ENCODE measurements at regions not wholly inside any gene's neighbourhood (a gene's known extent, or its start where the extent isn't known, plus 50 kb on each side); places are given as distances from the start of the nearest gene placed in this dataset.

DNA sequence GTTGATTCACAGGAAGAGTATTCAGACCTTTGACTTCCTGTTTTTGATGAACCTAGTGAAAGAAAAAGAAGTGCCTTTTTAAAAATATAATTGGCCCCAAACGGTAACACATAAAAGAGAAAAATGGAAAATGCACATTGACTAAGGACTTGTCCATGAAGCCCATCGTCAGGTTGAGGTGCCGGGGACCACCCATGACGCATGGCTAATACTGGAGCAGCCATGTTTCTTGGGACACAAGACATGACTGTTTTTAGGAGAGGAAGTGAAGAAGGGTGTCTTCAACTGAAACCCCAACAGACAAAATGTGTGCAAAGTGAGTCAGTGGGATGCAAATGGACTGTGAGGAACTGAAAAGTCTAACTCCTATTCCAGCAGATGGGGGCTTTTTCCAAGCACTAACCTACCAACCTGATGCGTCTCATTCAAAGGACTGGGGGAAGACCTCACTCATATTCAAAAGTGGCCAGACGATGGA is 459.4 kb downstream of the FOXO1 start:
- no peak for DNase-seq

DNA sequence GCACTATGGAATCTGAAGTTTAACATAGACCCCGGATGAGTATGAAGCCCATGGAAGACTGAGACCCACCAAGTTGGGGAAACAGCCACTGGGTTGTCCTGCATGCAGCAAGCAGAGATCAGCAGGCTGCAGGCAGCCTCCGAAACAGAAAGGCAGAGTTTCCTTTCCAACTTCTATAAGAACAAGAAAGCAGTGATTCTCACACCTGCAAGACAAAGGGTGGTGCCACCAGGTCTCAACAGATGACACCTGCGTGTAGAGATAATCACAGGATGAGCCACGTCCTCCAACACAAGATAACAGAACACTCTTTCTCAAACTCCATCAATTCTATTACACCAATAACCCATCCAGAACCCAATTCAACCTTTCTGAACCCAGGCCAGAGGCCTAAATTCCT is 457.9 kb downstream of the FOXO1 start:
- no peak for DNase-seq

DNA sequence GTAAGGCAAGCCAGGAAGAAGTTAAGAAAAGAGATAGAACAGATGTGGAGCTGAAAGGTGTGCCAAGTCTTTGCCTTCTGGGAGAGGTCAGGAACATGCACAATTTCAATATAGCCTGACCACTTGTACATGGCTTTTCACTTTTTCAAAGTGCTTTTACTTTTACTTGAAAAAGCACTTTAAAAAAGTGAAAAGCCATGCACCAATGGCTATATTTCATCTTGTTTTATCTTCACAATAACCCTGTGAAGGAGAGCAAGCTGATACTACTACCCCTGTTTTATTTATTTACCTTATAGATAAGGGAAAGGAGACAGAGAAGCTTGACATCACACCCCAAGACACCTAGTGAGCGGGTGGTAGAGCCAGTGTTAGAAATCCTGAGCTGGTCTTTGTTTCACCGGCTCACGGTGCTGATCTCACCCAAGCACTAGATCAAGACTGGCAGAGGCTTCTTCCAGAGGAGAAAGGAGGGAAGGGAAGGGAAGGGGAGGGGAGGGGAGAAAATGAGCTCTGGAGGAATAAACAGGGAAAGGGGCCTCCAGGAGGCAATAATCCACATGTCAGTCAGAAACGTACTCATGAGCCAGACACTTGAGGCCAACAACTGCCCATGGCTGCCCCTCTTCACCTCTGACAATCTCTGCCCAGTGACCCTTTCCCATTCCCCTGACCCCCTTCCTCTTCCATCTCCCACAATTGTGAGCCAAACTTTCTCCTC is 455.4 kb downstream of the FOXO1 start:
- no peak for DNase-seq

DNA sequence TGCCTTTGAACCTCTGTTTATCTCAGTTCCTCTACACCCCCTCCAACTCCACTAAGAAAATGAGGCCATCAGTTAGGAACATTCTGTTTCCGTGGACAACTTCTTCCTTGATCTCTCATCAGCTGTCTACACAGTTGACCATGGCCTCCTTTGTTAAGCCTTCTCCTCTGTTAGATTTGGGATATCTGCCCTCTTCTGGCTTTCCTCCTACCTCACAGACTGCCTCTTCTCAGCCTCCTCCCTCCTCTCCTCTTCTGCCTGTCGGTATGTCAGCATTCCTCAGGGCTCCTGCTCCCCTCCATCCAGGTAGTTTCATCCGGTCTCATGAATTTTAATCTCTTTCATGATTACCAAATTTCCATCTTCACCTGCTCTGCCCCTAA is 454.9 kb downstream of the FOXO1 start:
- no peak for DNase-seq

DNA sequence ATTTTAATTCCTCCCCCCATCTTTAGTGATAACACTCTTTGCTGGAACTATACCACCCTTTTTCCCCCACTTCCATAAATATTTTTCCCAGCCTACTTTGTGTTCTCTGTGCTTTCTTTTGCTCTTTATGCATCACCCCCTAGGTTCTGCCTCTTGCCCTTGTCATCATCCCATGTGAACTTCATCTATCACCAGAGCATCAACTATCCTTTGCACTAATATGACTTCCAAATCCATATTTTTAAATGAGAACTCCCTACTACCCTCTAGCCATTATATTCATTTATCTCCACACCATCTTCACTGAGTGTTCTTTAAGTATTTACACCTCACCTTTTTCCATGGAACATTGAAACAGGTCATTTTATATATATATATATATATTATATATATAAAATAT is 452.7 kb downstream of the FOXO1 start:
- DNase-seq, result no peak

DNA sequence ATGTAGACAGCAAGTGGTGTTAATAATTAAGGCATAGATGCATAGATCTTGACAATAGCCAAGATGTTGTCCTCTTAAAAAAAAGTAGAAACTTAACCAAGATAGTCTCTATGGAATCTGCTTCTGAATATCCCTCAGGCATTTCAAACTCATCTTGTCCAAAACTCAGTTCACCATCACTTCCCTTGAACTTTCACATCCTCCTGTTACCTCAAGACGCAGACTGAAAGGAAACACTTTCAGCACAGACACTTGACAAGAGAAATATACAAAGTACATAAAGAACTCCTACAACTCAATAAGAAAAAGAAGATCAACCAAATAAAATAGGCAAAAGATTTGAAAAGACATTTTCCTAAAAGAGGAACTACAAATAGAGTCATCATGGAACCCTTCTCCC is 451.1 kb downstream of the FOXO1 start:
- no peak for DNase-seq

DNA sequence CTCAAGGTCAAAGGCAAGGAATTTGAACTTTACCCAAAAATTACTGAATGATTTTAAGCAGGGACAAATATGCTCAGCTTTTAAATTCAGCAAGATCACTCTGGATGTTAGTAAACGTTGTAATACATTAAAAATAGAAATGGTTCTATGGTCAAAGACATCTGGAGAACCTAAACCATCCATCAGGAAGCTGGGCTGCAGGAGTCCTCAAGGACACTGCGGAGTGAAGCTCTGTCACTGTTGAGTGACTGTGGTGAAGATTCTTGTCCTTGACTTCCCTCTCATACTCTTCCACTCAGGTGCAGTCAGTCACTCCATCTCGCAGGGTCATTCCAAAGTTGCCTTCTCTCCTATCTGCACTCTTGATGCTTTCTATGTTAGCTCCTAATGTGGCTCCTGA is 450.7 kb downstream of the FOXO1 start:
- no peak for DNase-seq

DNA sequence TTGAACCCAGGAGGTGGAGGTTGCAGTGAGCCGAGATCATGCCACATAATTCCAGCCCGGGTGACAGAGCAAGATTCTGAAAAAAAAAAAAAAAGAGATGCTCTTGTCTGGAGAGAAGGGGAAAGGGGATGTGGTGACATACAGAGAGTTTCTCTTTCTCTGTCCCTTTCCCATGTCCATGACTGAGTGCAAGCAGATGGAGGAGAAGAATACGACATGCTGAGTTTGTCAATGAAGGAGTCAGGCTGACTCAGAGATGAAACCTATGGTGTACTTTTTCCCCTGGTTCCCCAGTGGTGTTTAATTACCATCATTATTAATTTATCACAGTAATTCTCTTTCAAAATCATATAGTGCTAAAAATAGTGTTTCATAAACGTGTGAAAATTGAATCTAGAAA is 448.8 kb downstream of the FOXO1 start:
- no peak for DNase-seq

DNA sequence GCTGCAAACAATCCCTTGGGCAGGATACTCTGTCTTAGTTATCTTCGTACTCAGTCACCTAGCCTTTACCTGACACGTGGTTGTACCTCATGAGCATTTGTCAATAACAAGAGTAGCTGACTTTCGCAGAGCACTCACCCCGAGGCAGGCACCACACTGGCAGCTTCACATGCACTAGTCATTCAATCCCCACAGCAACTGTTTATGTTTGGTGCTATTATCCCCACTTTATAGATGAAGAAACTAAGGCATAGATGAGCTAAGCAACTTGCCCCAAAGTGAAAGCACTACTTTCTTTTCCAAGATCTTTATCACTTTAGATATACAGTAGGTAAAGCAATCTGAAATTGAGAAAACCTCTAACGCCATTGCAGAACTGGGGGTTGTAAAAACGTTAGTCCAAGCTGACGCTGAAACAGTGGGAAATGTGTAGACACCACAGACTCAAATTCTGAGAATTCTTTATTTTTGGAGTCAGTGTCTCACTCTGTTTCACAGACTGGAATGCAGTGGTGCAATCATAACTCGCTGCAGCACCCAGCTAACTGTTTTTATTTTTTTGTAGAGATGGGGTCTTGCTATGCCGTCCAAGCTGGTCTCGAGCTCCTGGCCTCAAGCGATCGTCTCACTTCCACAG is 446.0 kb downstream of the FOXO1 start:
- DNase-seq, result no peak

DNA sequence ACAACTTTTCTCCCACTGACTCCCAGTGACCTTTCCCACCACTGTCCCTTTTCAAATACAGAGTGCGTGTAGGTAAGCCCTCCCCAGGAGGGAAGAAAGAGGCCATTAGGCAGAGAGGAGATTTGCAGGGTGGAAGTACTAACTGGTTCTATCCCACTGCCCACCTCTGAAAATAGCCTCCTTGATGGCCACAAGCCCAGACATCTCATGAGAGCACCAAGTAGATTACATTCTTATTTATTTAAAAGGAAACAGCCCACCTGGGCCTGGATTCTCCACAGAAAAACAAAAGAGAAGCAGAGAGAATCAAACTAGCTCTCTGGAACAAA is 445.3 kb downstream of the FOXO1 start:
- no peak for DNase-seq

DNA sequence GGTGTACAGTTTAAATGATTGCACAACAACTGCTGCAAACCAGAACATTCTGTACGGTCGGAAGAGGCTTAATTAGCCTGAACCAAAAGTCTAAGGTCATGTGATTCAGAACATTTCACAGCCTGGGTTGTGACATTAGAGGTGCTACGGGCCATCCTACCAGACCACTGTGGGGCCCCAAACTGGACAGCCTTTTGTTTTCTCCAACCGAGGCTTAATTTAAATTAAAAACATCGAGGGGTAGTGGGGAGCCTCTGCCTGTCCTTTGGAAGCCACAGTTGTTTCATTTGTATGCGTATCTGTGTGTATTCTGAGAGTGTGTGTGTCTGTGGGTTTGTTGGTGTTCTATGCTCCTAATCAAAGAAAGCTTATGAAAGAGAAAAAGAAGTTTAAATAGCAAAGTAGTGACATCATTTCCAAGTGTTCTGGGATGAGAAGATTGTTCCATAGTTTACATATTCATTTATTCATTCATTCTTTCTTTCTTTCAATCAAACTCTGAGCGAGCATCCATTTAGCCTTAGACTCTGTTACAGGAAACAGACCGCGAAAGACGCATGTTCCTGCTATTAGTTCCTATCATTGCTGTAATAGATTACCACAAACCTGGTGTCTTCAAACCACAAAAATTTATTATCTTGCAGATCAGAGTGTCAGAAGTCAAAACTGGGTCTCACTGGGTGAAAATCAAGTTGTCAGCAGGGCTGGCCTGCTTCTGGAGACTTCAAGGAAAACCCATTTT is 444.8 kb downstream of the FOXO1 start:
- no peak for DNase-seq

DNA sequence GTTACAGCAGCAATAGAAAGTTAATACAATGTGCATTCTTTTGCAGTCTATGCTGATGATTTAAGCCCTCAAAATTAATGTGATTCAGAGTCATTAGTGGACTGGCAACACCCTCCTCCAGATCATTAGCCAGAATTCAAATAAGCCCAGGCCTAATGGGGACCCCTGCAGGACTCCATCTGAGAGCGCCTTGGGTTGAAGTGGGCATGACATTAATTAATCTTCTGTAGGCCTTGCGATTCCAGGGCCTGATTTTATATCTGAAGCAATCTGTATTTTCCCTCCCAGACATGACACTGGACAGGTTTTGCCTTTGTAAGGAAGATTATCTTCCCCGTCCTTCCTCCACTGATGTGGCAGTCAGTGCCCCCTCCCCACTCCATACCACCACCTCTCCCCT is 442.9 kb downstream of the FOXO1 start:
- no peak for DNase-seq

DNA sequence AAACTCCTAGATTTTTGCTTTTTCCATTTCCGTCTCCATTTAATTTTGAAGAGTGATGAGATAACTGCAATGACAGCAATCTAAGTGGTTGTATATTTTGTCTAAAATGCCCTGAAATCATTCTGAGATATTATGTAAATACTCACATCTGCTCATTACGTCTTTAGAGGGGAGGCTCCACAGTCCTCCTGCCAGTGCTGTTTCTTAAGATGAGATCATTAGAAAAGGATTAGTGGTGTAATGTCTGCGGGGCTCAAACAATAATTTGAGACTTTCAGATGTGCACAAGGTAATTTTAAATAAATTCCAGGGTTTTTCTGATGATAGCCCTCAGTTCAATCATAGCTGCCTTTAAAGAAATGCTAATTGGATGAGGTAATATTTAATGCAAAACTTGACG is 437.9 kb downstream of the FOXO1 start:
- no peak for DNase-seq

DNA sequence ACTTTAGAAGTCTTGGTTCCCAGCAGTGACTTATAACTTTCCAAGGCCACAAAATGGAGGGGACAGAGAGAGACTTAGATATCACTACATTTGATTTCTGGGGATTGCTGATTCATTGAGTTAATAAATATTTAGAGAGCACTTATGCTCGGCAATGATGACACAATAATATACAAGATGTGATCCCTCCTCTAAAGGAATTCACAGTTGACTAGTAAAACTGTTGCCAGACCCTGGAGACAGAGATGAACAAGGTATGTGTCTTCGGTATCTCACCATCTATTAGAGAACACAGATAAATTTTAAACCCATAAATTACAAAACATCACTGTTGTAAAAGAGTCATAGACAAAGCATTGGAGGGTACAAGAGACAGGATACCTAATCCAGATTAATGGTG is 437.5 kb downstream of the FOXO1 start:
- no peak for DNase-seq

DNA sequence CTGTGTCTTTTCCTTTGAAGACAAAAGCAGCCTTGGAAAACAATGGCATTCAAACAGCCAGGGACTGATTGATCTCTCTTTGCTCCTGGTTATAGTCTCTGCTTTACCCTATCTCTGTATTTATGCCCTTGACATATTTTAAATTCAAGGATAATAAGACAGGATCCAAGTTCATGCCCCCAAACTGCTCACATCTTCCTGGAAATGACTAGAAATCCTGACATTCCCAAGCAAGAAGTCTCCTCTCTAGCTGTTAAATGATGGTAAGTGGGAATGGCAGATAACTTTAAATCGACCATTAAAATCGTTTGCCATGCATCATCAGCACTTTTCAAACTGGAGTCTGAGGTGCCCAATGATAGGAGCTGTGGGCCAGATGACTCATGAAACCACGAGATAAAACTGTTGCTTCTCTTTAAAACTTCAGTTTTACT is 435.6 kb downstream of the FOXO1 start:
- DNase-seq, result no peak

DNA sequence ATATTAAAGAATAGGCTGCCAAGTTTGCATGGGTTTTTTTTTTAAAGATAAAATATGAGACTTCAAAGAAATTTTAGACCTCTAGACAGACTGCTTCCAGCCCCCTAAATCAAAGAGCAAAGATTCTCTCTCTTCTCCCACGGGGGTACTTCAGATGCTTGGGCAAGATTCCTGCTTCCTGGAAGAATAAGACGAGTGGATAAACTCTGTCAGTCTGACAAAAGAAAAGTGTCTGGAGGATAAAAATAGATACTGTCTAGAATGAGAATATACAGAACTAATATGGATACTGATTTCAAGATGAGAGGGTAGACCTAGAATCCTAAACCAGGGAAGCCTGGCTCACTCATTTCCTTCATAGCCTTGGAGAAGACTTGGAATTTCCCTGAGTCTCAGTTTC is 435.1 kb downstream of the FOXO1 start:
- DNase-seq, result no peak

DNA sequence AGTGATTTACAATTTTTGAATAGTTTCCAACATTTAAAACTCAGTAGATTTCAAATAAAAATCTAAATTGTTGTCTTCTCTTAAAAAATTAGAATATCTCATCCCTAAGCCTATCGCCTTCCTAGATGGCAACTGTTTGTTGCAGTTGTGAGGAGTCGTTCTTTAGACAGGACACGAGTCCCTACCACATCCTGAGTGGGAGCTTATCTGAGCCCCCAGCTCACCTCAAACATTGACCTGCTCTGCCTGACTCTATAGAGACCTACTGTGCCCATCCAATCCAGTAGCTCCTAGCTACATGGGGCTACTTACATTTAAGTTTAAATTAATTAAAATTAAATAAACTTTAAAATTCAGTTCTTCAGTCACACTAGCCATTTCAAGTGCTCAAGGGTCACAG is 434.7 kb downstream of the FOXO1 start:
- no peak for DNase-seq

DNA sequence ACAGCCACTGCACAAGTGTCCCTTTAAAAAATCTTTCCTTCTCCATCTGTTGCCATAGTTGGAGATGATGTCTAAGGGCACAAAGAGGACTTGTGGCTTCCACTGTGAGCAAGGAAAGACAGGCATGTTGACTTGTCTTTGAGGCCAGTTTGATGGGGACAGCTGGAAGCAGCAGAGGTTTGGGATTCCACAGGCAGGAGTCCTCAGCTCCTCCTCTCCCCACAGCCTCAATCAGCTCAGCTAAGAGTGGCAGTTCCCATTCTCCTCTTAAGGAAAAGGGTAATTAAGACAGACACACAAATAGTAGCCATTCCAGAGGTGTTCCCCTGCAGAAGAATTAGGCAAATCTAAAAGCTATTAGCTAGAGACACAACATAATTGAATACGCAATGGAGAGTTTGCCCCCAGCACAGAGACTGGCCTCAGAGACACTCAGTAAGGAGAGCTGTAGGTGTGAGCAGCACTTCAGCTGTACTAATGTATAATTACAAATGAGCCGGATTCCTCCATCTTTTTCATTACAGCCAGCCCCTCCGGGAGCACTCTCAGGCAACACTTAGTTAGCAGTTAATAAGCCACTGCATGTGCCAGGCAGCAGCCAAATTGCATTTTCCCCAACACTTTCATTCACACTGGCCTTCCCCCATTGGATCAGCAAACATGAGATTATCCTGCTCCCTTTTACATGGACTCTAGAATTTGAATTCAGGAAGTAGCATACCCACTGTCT is 434.0 kb downstream of the FOXO1 start:
- DNase-seq, result no peak

DNA sequence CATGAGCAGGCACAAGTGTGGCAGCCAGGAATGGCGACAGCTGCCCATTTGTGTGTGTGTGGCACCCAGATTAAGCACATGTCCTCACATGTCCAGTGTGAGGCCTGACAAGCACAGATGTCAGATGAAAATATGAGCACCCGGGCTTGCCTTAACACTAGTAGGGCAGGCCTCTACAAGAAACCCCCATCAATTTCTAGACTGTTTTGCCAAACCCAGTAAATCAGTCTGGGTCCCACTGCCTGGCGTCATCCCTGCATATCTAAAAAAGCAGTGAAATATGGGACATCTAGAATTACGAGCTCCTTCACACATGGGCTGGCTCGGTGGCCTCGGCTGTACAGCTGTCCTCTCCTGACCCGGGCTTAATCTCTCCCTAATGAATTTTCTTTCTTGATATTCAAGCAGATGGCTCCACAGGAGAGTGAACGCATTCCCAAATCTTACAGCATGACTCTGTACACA is 432.7 kb downstream of the FOXO1 start:
- DNase-seq, result no peak

DNA sequence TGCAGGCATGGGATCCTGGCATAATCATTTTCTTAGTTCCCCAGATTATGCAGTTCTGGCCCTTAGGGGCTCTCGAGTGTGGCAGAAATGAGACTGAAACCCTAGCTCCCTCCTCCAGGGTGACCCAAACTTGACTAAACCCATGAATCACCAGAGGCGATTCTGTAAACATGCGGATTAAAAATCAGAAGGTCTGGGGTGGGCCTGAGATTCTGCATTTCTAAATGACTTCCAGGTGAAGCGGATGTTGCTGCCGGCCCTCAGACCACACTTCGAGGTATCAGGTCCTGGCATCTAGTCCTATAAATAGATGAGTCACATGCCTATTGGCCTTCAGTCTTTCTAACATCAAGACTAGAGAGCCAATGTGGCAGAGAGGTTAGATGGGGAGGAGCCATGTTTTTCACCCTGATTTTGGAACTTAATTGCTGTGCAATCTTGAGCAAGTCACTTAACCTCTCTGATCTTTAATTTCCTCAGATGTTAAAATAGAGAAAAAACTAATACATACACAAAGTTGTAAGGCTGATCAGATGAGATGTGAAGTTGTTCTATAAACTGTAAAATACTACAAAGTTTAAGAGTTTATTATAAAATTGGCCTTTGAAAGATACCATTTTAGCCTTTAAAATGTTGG is 431.2 kb downstream of the FOXO1 start:
- DNase-seq, result no peak

DNA sequence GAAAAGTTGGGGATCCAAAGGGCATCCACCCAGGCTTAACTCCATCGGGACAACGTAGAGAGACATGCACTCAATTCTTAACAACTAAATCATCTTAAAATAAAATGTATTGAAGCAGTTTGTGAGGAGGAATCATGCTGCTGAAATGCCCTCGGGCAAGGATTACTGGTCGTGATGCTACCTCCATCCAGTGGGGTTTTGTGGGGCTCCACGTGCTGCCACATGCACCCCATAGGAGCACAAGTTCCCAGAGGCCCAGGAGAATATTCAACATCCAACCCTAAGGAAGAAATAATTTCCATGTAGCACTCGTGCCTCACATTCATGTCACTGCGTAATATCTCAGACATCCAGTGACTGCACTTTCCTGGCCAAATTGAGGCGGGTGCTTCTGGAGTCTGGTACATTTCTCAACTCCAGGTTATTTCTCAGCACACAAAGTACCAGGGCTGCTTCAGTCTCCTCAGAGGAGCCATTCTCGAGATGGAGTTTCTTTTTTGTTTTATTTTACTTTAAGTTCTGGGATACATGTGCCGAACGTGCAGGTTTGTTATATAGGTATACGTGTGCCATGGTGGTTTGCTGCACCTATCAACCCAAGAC is 429.8 kb downstream of the FOXO1 start:
- no peak for DNase-seq
